PC-9 (cell line): ENCODE measurements at regions not wholly inside any gene's neighbourhood (a gene's known extent, or its start where the extent isn't known, plus 50 kb on each side); places are given as distances from the start of the nearest gene placed in this dataset.

ENCODE experiments used
- BruUV-seq: library from RNA; stranded (reverse); fragments of 400-500 nt; replicated peaks from 2 replicates; lab custom pipeline; 2021; lab: Mats Ljungman, UMichigan
- CTCF ChIA-PET: fragments of 300-600 bp; sonication (Branson Sonifier 250); formaldehyde crosslinking; loops from one replicate; lab custom pipeline; 2022; ENCODE audit warnings: antibody characterized with exemption; lab: Charles Lee
- POLR2A ChIA-PET: fragments of 300-600 bp; sonication (Branson Sonifier 250); formaldehyde crosslinking; loops from one replicate; lab custom pipeline; 2022; ENCODE audit warnings: antibody characterized with exemption; ENCODE audit not compliant: unreplicated experiment; lab: Charles Lee
- DNase-seq, 2 experiments: peaks; one replicate each; pipeline versions ENCODE4 v3.0.0 to v3.0.0-alpha.2; 2015 to 2022; ENCODE audit warnings: mixed read lengths in 1 of 2
- H2AFZ ChIP-seq: fragments of 200-600 bp; sonication (generic); 2 replicates; pipeline ENCODE4 v1.8.1; 2017; ENCODE audit warnings: antibody characterized with exemption
- H3F3A ChIP-seq: fragments of 200-600 bp; sonication (generic); 2 replicates; pipeline ENCODE4 v1.8.1; 2017; ENCODE audit warnings: antibody characterized with exemption, mild to moderate bottlenecking, low read depth; ENCODE audit not compliant: insufficient read depth
- H3K27ac ChIP-seq: fragments of 200-600 bp; sonication (generic); 2 replicates; pipeline ENCODE4 v1.6.1; 2016; ENCODE audit warnings: mixed run types
- H3K27me3 ChIP-seq: fragments of 200-600 bp; sonication (generic); 2 replicates; pipeline ENCODE4 v1.6.1; 2016; ENCODE audit warnings: low read depth, mixed run types; ENCODE audit not compliant: insufficient read depth
- H3K36me3 ChIP-seq: fragments of 200-600 bp; sonication (generic); 2 replicates; pipeline ENCODE4 v1.6.1; 2016; ENCODE audit warnings: low read depth, mixed run types
- H3K4me1 ChIP-seq: fragments of 200-600 bp; sonication (generic); replicated peaks from 2 replicates; pipeline ENCODE4 v1.6.1; 2016; ENCODE audit warnings: mixed run types; ENCODE audit not compliant: insufficient read depth
- H3K4me2 ChIP-seq: fragments of 200-600 bp; sonication (generic); 2 replicates; pipeline ENCODE4 v1.6.1; 2017; ENCODE audit warnings: mixed run types
- H3K4me3 ChIP-seq: fragments of 200-600 bp; sonication (generic); 2 replicates; pipeline ENCODE4 v1.6.1; 2016; ENCODE audit warnings: mixed run types
- H3K79me2 ChIP-seq: fragments of 200-600 bp; sonication (generic); 2 replicates; pipeline ENCODE4 v1.6.1; 2017; ENCODE audit warnings: low read depth, mixed run types
- H3K9me2 ChIP-seq: fragments of 200-600 bp; sonication (generic); 2 replicates; pipeline ENCODE4 v1.8.1; 2017; ENCODE audit warnings: mild to moderate bottlenecking; ENCODE audit not compliant: insufficient read depth
- H3K9me3 ChIP-seq: fragments of 200-600 bp; sonication (generic); 2 replicates; pipeline ENCODE4 v1.8.1; 2016; ENCODE audit warnings: low read depth; ENCODE audit not compliant: insufficient read depth
- H4K20me1 ChIP-seq: fragments of 200-600 bp; sonication (generic); 2 replicates; pipeline ENCODE4 v1.8.1; 2017; ENCODE audit not compliant: insufficient read depth
- EZH2 ChIP-seq: fragments of 200-600 bp; sonication (generic); IDR thresholded peaks from 2 replicates; pipeline ENCODE4 v1.8.0; 2017; ENCODE audit warnings: antibody characterized with exemption, low read depth
- intact Hi-C: fragments of 100-400 bp; cut with micrococcal nuclease; formaldehyde crosslinking; loops from one replicate; pipeline ENCODE4 v1.10.0; 2022; ENCODE audit not compliant: unreplicated experiment
- TF ChIP-seq, protein P1 (sequence below): fragments of 200-600 bp; sonication (generic); conservative IDR thresholded peaks from 2 replicates; pipeline ENCODE4 v1.6.1; 2017; ENCODE audit warnings: mixed run types, antibody characterized with exemption, mild to moderate bottlenecking, moderate library complexity

DNA sequence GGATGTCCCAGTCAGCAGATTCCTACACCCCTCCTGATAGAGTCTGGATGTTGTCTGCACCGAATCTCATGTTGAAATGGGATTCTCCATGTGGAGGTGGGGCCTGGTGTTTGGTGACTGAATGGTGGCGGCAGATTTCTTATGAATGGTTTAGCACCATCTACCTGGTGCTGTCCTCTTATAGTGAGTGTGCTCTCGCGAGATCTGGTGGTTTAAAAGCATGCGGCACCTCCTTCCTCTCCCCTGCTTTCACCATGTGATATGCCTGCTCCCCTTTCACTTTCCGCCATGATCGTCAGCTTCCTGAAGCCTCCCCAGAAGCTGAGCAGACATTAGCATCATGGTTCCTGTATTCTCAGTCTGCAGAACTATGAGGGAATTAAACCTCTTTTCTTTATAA lies 135.2 kb upstream of the SLC6A11 start:
- H3K27ac ChIP-seq: no peak overlapping the region
- no TSS peak for BruUV-seq
- H3F3A ChIP-seq: no peaks in the 10 kb centered on the region
- H3K4me1 ChIP-seq: no peaks in the 10 kb centered on the region
- H3K9me2 ChIP-seq: no peaks in the 10 kb centered on the region
- H3K36me3 ChIP-seq: no peaks in the 10 kb centered on the region
- no peaks in the 10 kb centered on the region for H3K9me3 ChIP-seq
- no peak overlapping the region for H3K4me2 ChIP-seq
- H4K20me1 ChIP-seq: no peaks in the 10 kb centered on the region
- peaks cover 12% of the 10 kb centered on the region; the same call in 1 of the 2 replicates for H3K27me3 ChIP-seq
- no peak overlapping the region for H2AFZ ChIP-seq
- POLR2A ChIA-PET: no interaction called here
- H3K79me2 ChIP-seq: no peaks in the 10 kb centered on the region
- no peak for DNase-seq
- H3K4me3 ChIP-seq: no peak overlapping the region
- CTCF ChIA-PET: no interaction called here
- intact Hi-C loops: no loop called here
- TF ChIP-seq EZH2: no peak

DNA sequence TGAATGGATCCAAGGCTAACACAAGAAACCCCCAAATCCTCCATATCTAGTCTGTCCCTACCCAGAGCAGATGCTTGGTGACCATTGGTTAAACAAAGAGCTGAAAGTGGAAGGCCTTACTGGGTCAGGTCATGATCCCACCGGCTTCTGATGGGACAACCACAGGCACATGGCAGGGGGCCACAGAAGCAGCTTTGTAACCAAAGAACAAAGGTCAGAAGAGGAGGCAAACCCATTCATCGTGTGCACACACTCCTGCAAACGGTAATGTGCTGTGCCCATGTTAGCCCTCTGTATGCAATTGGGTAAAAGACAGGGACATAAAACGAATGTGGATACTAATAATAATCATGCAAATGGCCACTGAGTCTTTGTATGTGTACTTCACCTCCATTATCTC lies 133.3 kb upstream of the SLC6A11 start:
- intact Hi-C loops: no loop called here
- DNase-seq: no peak
- no TSS peak for BruUV-seq
- Histone ChIP-seq H3K9me3 (no peaks in the 10 kb centered on the region), H3K4me1 (no peaks in the 10 kb centered on the region), H3K36me3 (no peaks in the 10 kb centered on the region), H3K27ac (no peak overlapping the region), H3K27me3 (peaks cover 31% of the 10 kb centered on the region), H3K79me2 (no peaks in the 10 kb centered on the region), H3F3A (no peaks in the 10 kb centered on the region), H2AFZ (no peak overlapping the region), H3K4me2 (no peak overlapping the region), H3K4me3 (no peak overlapping the region), H3K9me2 (no peaks in the 10 kb centered on the region), H4K20me1 (no peaks in the 10 kb centered on the region)
- POLR2A ChIA-PET: no interaction called here
- CTCF ChIA-PET: no interaction called here
- TF ChIP-seq EZH2: no peak
- TF ChIP-seq, protein P1, sequence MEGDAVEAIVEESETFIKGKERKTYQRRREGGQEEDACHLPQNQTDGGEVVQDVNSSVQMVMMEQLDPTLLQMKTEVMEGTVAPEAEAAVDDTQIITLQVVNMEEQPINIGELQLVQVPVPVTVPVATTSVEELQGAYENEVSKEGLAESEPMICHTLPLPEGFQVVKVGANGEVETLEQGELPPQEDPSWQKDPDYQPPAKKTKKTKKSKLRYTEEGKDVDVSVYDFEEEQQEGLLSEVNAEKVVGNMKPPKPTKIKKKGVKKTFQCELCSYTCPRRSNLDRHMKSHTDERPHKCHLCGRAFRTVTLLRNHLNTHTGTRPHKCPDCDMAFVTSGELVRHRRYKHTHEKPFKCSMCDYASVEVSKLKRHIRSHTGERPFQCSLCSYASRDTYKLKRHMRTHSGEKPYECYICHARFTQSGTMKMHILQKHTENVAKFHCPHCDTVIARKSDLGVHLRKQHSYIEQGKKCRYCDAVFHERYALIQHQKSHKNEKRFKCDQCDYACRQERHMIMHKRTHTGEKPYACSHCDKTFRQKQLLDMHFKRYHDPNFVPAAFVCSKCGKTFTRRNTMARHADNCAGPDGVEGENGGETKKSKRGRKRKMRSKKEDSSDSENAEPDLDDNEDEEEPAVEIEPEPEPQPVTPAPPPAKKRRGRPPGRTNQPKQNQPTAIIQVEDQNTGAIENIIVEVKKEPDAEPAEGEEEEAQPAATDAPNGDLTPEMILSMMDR: no peak

DNA sequence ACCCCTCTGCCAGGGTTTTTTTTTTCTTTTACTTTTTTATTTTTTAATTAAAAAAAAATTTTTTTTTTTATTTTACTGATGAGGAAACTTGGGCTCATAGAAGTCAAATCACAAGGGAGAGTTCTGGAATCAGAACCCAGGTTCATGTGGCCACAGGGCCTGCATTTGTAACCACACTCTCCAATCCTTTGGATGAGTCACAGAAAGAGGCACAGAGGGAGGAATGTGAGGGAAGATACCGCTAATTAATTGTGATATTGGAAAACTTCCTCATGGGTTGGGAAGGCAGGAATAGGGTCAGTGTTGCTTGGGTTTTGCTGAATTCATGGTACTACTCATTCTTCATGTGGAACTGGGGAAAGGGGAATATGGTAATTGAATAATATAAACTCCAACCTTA lies 132.9 kb upstream of the SLC6A11 start:
- H3K9me3 ChIP-seq: no peaks in the 10 kb centered on the region
- no peaks in the 10 kb centered on the region for H4K20me1 ChIP-seq

DNA sequence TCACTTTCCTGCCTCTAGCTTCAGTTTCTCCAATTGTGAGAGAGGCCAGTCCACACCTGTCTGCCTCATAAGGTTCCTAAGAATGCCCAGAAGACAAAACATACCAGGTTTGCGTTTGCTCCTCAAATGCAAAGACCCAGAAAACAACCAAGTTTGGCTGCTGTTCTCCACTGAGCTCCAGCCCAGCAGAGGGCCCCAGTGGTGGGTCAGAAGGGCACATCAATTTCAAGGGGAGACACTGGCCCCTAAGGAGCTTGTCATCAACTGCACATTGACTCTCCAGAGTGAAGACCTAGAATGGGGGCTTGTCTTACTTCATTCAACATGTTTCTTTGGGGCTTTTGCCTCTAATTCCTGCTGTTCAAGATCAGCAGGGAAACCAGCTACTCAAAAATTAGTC lies 127.9 kb upstream of the SLC6A11 start:
- no TSS peak for BruUV-seq
- Histone ChIP-seq H3K4me3 (no peak overlapping the region), H3K27me3 (peaks cover 77% of the 10 kb centered on the region), H3K9me3 (no peaks in the 10 kb centered on the region), H3K36me3 (no peaks in the 10 kb centered on the region), H3K79me2 (no peaks in the 10 kb centered on the region), H2AFZ (no peak overlapping the region), H3F3A (no peaks in the 10 kb centered on the region), H3K4me2 (no peak overlapping the region), H3K4me1 (no peaks in the 10 kb centered on the region), H4K20me1 (no peaks in the 10 kb centered on the region), H3K27ac (no peak overlapping the region), H3K9me2 (no peaks in the 10 kb centered on the region)
- DNase-seq: no peak
- ChIA-PET POLR2A (no interaction called here), CTCF (no interaction called here)
- TF ChIP-seq, protein P1: no peak
- no peak for TF ChIP-seq EZH2
- intact Hi-C loops: no loop called here

More for the DNA sequence above, 132.9 kb upstream of the SLC6A11 start:
- Histone ChIP-seq H3K27me3 (peaks cover 33% of the 10 kb centered on the region), H3K27ac (no peak overlapping the region), H2AFZ (no peak overlapping the region), H3K4me2 (no peak overlapping the region), H3K79me2 (no peaks in the 10 kb centered on the region), H3F3A (no peaks in the 10 kb centered on the region), H3K36me3 (no peaks in the 10 kb centered on the region), H3K9me2 (no peaks in the 10 kb centered on the region), H3K4me3 (no peak overlapping the region), H3K4me1 (no peaks in the 10 kb centered on the region)
- no TSS peak for BruUV-seq
- TF ChIP-seq, protein P1: no peak
- DNase-seq: no peak
- ChIA-PET POLR2A (no interaction called here), CTCF (no interaction called here)
- intact Hi-C loops: no loop called here
